IMR-90 (cell line): ENCODE measurements at regions not wholly inside any gene's neighbourhood (a gene's known extent, or its start where the extent isn't known, plus 50 kb on each side); places are given as distances from the start of the nearest gene placed in this dataset.
A peak's percentile ranks its signal among the peaks of the same experiment; 100 is the strongest.

ENCODE experiments used
- ATAC-seq: fragments of 200-7000 bp; cut with Tn5 transposase; 2 replicates; pipeline ENCODE4 v1.9.1; 2020; ENCODE audit warnings: low read depth, mild to moderate bottlenecking, moderate library complexity
- BruUV-seq: library from RNA; stranded (reverse); fragments of 400-500 nt; replicated peaks from 2 replicates; lab custom pipeline; 2021; lab: Mats Ljungman, UMichigan
- CTCF ChIA-PET: fragments of 300-600 bp; formaldehyde crosslinking; extraction: SDS; loops from one replicate; lab custom pipeline; 2021; ENCODE audit warnings: antibody characterized with exemption; lab: Yijun Ruan, JAX
- POLR2A ChIA-PET: fragments of 300-600 bp; sonication (Branson Sonifier 250); formaldehyde crosslinking; loops from one replicate; lab custom pipeline; 2022; ENCODE audit warnings: antibody characterized with exemption; ENCODE audit not compliant: unreplicated experiment; lab: Charles Lee
- DNase-seq: peaks from one replicate; pipeline ENCODE4 v3.0.0; 2013
- H2AFZ ChIP-seq: replicated peaks from 2 replicates; pipeline ENCODE3; 2013; ENCODE audit warnings: low read length, mild to moderate bottlenecking; ENCODE audit not compliant: poor library complexity
- H2AK5ac ChIP-seq: 2 replicates; pipeline ENCODE4 v1.6.1; 2013; ENCODE audit warnings: low read depth, low read length, inconsistent platforms
- H2AK9ac ChIP-seq: replicated peaks from 2 replicates; pipeline ENCODE3; 2013; ENCODE audit warnings: mild to moderate bottlenecking, low read depth, low read length, moderate library complexity; ENCODE audit not compliant: poor library complexity
- H2BK120ac ChIP-seq: 2 replicates; pipeline ENCODE4 v1.6.1; 2013; ENCODE audit warnings: low read depth, low read length, inconsistent platforms
- H2BK15ac ChIP-seq: 3 replicates; pipeline ENCODE4 v1.6.1; 2013; ENCODE audit warnings: low read depth, low read length, inconsistent platforms
- H2BK20ac ChIP-seq: 2 replicates; pipeline ENCODE4 v1.6.1; 2013; ENCODE audit warnings: low read depth, mild to moderate bottlenecking, inconsistent platforms, low read length, moderate library complexity
- H2BK5ac ChIP-seq: 2 replicates; pipeline ENCODE4 v1.6.1; 2013; ENCODE audit warnings: mild to moderate bottlenecking, low read depth, low read length, inconsistent platforms; ENCODE audit not compliant: poor library complexity, severe bottlenecking
- H3K14ac ChIP-seq: replicated peaks from 2 replicates; pipeline ENCODE4 v1.6.1; 2013; ENCODE audit warnings: low read depth, low read length, inconsistent platforms
- H3K18ac ChIP-seq: 2 replicates; pipeline ENCODE4 v1.6.1; 2013; ENCODE audit warnings: low read depth, low read length, control low read depth
- H3K23ac ChIP-seq: 2 replicates; pipeline ENCODE4 v1.6.1; 2013; ENCODE audit warnings: low read depth, low read length, inconsistent platforms
- H3K27ac ChIP-seq: 2 replicates; pipeline ENCODE4 v1.5.1; 2013; ENCODE audit warnings: mild to moderate bottlenecking, control low read depth, low read length; ENCODE audit not compliant: insufficient read depth
- H3K27me3 ChIP-seq: 2 replicates; pipeline ENCODE4 v1.6.1; 2013; ENCODE audit warnings: low read length; ENCODE audit not compliant: control insufficient read depth, insufficient read depth
- H3K36me3 ChIP-seq: 2 replicates; pipeline ENCODE4 v1.6.1; 2013; ENCODE audit warnings: low read length, mixed read lengths; ENCODE audit not compliant: control insufficient read depth, insufficient read depth
- H3K4ac ChIP-seq: 2 replicates; pipeline ENCODE4 v1.6.1; 2013; ENCODE audit warnings: low read depth, low read length, inconsistent platforms
- H3K4me1 ChIP-seq: 2 replicates; pipeline ENCODE4 v1.6.1; 2013; ENCODE audit warnings: low read length, mixed read lengths; ENCODE audit not compliant: control insufficient read depth, insufficient read depth
- H3K4me2 ChIP-seq: 2 replicates; pipeline ENCODE4 v1.6.1; 2013; ENCODE audit warnings: low read depth, mild to moderate bottlenecking, control low read depth, low read length, moderate library complexity
- H3K4me3 ChIP-seq: 2 replicates; pipeline ENCODE4 v1.5.1; 2013; ENCODE audit warnings: low read depth, mild to moderate bottlenecking, control low read depth, low read length, moderate library complexity; ENCODE audit not compliant: insufficient read depth
- H3K56ac ChIP-seq: 2 replicates; pipeline ENCODE4 v1.6.1; 2013; ENCODE audit warnings: low read length, inconsistent platforms; ENCODE audit not compliant: insufficient read depth; ENCODE audit errors: extremely low read depth
- H3K79me1 ChIP-seq, 2 experiments: 2 replicates each; pipeline ENCODE4 v1.6.1; 2013; ENCODE audit warnings: low read length in 2 of 2, inconsistent platforms in 1 of 2, low read depth in 1 of 2
- H3K9ac ChIP-seq: 2 replicates; pipeline ENCODE4 v1.6.1; 2013; ENCODE audit warnings: low read depth, low read length, control low read depth
- H3K9me1 ChIP-seq: 2 replicates; pipeline ENCODE4 v1.6.1; 2013; ENCODE audit warnings: low read length, inconsistent platforms; ENCODE audit not compliant: insufficient read depth
- H3K9me3 ChIP-seq: 2 replicates; pipeline ENCODE4 v1.6.1; 2013; ENCODE audit warnings: low read length; ENCODE audit not compliant: control insufficient read depth, insufficient read depth
- H4K20me1 ChIP-seq: 2 replicates; pipeline ENCODE4 v1.6.1; 2013; ENCODE audit warnings: low read length, inconsistent platforms; ENCODE audit not compliant: insufficient read depth
- H4K5ac ChIP-seq: 2 replicates; pipeline ENCODE4 v1.6.1; 2013; ENCODE audit warnings: mild to moderate bottlenecking, low read depth, low read length, control low read depth
- H4K8ac ChIP-seq, 2 experiments: 2 replicates each; pipeline ENCODE4 v1.6.1; 2013; ENCODE audit warnings: low read depth in 2 of 2, low read length in 2 of 2, control low read depth in 1 of 2, inconsistent platforms in 1 of 2
- H4K91ac ChIP-seq: 2 replicates; pipeline ENCODE4 v1.6.1; 2013; ENCODE audit warnings: low read depth, low read length, inconsistent platforms; ENCODE audit not compliant: insufficient read depth
- BHLHE40 ChIP-seq: fragments of 150-350 bp; IDR thresholded peaks from 2 replicates; pipeline ENCODE4 v1.6.1; 2016; ENCODE audit warnings: mild to moderate bottlenecking, low read depth, low read length
- CEBPB ChIP-seq: IDR thresholded peaks from 2 replicates; pipeline ENCODE4 v1.6.1; 2012; ENCODE audit warnings: low read depth, low read length, improper control_type of control experiment
- FOS ChIP-seq: fragments of 150-350 bp; IDR thresholded peaks from 2 replicates; pipeline ENCODE4 v1.6.1; 2016; ENCODE audit warnings: low read depth, low read length
- MAFK ChIP-seq: IDR thresholded peaks from 2 replicates; pipeline ENCODE4 v1.6.1; 2012; ENCODE audit warnings: low read depth, low read length, improper control_type of control experiment
- WGBS, 2 experiments: methylation state at CpG; one replicate each; pipeline versions ENCODE4 v1.1.5 to v1.1.7; 2013; ENCODE audit warnings: missing lambda C conversion rate in 2 of 2; ENCODE audit not compliant: insufficient read length in 1 of 2; ENCODE audit errors: extremely low coverage in 2 of 2; 5-methylcytosine and 5-hydroxymethylcytosine counted together
- dilution Hi-C: fragments of 300-500 bp; cut with HindIII; formaldehyde crosslinking; loops from one replicate; pipeline ENCODE4 v1.14.3; 2018; ENCODE audit warnings: low sequenced_read_pairs; ENCODE audit not compliant: unreplicated experiment
- in situ Hi-C: fragments of 300-500 bp; cut with MboI; formaldehyde crosslinking; loops from 3 replicates; pipeline ENCODE4 v1.14.3; 2019; ENCODE audit warnings: low sequenced_read_pairs, inconsistent platforms, mixed read lengths
- intact Hi-C: fragments of 100-400 bp; cut with micrococcal nuclease; formaldehyde crosslinking; loops from 2 replicates; pipeline ENCODE4 v1.10.0; 2022

DNA sequence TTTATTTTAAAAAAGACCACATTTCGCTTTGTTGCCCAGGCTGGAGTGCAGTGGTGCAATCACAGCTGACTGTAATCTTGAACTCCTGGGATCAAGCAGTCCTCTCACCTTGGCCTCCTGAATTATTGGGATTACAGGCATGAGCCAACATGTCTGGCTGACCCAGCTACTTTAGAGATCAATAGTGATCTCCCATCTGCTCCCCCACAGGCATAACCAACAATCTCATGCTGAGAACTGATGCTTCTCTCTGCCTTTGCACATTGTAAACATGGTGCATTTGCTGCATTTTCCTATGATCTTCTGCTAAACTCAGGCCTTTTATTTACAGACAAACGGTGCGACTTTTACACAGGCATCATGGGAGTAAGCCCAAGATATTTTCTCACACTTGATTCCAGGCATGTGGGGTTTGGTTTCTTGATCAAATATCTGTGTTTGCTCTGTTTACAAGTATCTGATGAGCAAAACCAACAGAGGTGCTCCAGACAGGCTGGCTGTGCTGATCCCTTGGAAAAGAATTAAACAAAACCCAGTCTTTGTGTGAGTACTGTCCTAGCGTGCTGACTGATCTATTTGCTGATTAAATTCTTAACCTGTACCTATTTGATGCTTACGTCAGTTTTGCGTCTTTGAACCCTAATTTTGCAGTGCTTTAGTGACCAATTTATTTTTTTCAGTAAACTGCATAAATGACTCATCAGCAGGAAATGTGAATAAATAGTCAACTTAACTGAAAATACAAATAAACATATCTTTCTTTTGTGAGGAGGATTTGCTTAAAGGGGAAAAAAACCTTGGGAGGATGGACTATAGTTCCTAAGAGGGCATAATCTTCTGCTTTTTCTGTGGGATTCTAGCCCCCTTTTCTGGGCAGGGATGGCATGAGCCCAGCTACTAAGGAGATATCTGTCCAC is 191.7 kb upstream of the NR3C1 start:
- DNase-seq (peak; percentile 27), ATAC-seq (peak; percentile 46)
- Histone ChIP-seq H4K91ac (no peak overlapping the region), H4K5ac (peak overlapping the region; percentile 51; the same call in 1 of the 2 replicates), H3K9me3 (no peaks in the 10 kb centered on the region), H2AK5ac (peak overlapping the region; percentile 18; the same call in 1 of the 2 replicates), H3K23ac (0 out of 2 replicates have a peak overlapping the region, but pooled peaks have one; percentile 1), H2AFZ (no peak overlapping the region), H4K20me1 (no peaks in the 10 kb centered on the region), H2BK5ac (peak overlapping the region; percentile 25), H2BK15ac (peak overlapping the region; percentile 35; the same call in 1 of the 3 replicates), H3K18ac (peak overlapping the region; percentile 82; the same call in 1 of the 2 replicates), H2BK120ac (peak overlapping the region; percentile 33; the same call in 1 of the 2 replicates), H3K4me1 (peaks cover 13% of the 10 kb centered on the region), H3K4ac (0 out of 2 replicates have a peak overlapping the region, but pooled peaks have one; percentile 30), H3K27me3 (no peaks in the 10 kb centered on the region), H3K9me1 (peaks cover 7% of the 10 kb centered on the region; the same call in 1 of the 2 replicates), H4K8ac (peak overlapping the region in 1 of 2 experiments; percentile 54; a peak in 2 of 4 replicates), H3K4me2 (peak overlapping the region; percentile 37; the same call in 1 of the 2 replicates), H3K56ac (no peak overlapping the region), H3K4me3 (no peak overlapping the region), H2BK20ac (no peak overlapping the region), H3K27ac (no peak overlapping the region), H3K9ac (no peak overlapping the region), H3K36me3 (no peaks in the 10 kb centered on the region), H3K79me1 (no peaks in the 10 kb centered on the region), H3K14ac (no peak overlapping the region; the same call in 1 of the 2 replicates), H2AK9ac (no peak overlapping the region)
- no TSS peak for BruUV-seq
- ChIA-PET POLR2A (no interaction called here), CTCF (no interaction called here)
- dilution Hi-C loops, result no loop called here
- TF ChIP-seq CEBPB, result no peak
- TF ChIP-seq FOS, result peak; percentile 57; the same call in 1 of the 2 replicates
- no peak for TF ChIP-seq BHLHE40
- peak; percentile 50 for TF ChIP-seq MAFK
- intact Hi-C loops, result loop anchor here (1.0 kb wide), 1 partner anchor 38 kb away; no protein-coding TSS in a partner anchor
- no CpG with 5 or more reads among the region's 6 CpGs for WGBS, 2 experiments
- in situ Hi-C loops, result no loop called here
